NK-92 treated with Interleukin-12 subunit alpha and Interleukin-12 subunit beta, amount 100 ng/mL, for 24 hours (cell line): ENCODE measurements at regions not wholly inside any gene's neighbourhood (a gene's known extent, or its start where the extent isn't known, plus 50 kb on each side); places are given as distances from the start of the nearest gene placed in this dataset.
"Not testable (repeated sequence)": the region's sequence is repeated elsewhere in the genome, so short reads cannot be mapped to it uniquely, and the experiment has no call there.

ENCODE experiments used
- DNase-seq: peaks from one replicate; lab custom pipeline; 2025; lab: John Stamatoyannopoulos, UW

DNA sequence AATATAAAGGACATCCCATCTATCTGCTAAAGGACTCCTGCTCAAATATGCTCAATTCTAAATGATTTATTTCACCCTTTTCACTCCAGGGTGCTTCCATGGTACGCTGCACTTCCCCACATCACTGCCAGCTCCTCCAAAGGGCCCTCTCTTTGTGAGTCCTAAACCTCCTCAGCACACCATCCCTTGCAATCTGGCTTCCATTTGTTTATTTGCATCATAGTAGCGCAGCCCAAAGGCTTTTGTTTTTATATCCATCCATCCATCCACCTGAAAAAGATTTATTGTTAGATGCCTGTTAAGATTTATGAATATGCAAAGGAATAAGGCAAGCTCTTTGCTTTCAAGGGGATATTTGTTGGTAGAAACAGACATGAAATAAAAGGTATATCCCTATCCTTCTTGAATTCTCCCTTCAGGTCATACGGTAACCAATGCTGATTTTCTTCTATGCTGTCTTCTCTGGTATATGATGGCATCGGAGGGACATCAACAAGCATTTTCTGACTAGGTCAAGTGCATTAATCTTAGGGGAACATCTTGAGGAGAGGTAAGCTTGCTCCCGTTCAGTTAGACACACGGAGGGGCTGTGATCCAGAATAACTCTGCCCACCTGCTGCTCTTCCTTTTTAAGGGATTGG is 397.6 kb downstream of the LIG4 start:
- DNase-seq = no peak

DNA sequence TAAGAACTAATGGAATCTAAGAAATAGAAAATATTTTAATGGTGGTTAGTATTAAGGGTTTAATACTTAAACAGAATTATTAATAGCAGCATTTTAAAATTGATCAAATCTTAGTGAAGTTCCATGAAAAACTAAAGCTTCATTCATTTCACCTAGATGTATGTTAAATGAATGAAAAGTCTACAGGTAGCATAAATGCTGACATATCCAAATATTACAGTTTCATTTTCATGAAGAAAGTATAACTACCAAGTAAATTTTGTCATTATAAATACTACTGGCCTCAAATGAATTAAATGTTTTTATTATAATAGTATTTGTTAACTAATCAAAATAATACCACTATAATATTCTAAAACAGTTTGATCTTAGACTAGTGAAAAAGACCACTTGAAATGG is 403.3 kb downstream of the LIG4 start:
- no peak for DNase-seq

- no peak for DNase-seq
Observed at GRCh38 chr13:107811233-107812013, 403.9 kb downstream of the LIG4 start.

- DNase-seq = no peak
Observed at GRCh38 chr13:107809125-107809524, 406.2 kb downstream of the LIG4 start.

- no peak for DNase-seq
Observed at GRCh38 chr13:107808389-107808788, 406.9 kb downstream of the LIG4 start.

DNA sequence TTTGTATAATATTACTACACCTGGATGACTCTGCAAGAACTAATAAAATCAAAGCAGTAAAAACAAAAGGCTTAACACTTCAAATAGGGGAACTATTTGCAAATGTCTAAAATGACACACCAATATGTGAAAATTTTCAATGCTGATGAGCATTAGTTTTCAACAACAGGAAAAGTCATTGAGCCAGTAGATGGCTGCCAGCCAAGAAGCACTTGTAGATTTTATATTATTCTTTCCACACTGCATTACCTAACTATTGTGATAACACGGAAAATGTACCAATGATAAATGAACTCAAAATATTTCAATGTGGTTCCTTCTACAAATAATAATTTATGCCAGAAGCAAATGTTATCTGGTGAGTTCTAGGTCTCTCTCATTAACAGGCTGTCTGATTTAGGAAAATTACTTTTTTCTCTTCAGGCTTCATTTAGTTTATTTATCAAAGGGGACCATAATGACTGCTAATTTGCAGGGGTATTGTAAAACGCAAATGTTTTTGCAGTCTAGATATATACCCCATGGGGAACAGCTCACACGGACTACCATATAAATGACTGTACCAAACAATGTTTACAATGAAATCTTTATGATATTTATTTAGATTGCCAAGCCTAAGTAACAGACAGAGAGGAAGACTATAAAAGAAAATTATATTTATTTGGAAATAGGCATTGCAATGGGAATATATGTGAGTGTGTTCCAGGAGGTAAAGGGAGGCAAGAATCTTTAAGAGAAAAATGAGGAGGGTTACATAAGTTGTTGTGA is 407.8 kb downstream of the LIG4 start:
- DNase-seq = no peak

DNA sequence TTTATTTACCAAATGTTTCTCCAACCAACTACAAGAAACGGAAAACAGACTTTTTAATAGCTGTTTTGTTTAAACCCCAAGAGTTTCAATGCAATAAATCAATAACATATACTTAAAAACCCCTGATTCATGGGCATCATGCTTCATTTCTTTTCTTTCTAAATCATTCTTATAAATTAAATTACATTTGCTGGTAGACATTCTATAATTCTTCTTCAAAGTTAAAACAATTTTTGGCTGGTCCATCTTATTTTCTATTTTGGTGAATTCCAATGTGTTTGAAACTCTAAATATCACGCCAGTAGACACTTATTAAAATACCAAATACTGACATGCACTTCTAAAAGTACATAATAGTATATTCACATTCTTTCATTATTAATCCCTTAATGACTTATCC is 408.6 kb downstream of the LIG4 start:
- no peak for DNase-seq

DNA sequence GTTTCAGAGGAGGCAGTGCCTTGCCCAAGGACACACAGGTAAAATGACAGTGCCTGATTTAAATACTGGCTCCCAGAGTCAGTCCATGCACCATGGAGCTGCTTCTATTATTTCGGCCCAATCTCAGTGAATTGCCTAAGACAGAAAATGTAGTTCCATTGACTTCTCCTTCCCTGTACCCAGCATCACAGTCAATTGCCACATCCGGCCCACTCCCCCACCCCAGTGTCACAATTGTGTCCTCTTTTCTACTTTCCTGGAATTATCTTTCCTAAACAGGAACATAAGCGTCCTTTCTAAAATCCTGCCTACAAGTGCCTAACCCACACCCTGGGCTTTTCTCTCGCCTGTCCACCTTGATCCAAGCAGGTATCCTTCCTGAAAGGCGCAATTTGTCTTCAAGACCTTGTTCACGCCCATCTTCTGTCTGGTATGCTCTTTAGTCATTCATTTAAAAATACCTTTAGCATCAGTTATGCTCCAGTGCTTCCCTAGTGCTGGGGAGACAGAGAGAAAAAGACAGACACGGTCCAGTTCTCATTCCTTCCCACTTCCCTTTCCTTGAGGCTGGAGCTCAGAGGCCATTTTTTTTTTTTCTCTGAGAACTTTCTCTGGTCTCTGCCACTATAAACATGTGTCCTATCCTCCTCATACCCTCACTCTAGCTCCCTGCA is 411.4 kb downstream of the LIG4 start:
- DNase-seq = no peak

GRCh38 chr13:107801621-107802020 is 413.7 kb downstream of the LIG4 start:
- no peak for DNase-seq

DNA sequence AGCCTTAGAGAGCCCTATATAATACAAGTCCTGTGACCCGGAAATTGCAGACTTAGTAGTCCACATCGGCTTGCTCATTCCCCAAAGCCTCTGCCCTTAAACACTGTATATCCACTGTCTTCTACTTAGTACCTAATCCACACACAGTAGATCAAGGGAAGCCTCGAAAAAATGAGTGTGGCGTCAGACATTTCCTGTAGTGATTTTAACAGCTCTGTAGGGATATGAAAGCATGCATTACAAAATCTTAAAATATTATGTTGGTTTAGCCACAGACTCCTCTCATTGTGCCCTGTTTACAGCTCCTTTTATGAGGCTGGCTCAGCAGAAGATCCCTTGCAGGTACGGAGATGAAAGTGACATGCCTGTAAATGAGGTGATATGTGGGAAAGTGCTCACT is 416.3 kb downstream of the LIG4 start:
- no peak for DNase-seq

- DNase-seq = no peak
Observed at GRCh38 chr13:107790397-107790796, 424.9 kb downstream of the LIG4 start.

DNA sequence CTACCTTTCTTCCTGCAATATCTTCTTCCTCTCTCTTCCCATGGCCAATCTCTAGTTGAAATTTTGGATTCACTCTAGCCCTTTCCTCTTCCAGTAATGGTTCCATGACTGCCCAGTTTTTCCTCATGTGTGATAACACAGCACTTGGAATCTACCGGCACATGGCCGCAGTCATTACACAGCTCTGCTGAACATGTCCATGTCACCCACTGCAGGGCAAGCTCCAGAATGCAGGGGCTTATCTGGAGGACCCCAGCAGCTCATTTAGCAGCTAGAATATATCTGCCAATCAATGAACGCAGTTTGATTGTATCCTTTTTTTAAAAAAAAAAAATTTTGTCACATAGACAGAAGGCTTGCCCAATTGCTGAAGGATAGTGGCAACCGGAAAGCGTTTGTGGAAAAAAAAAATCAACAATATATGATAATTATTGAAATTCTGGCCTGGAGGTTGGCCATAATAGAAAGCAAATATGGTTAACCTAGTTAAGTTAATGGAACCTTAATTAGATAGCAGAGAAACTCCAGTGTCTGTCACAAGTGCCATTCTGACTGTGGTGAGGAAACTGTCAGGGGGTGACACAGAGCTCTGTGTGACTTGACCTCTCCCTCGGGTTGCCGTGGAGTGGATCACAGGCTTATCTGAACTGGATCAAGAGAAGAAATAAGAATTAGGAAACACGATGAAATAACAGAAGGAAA is 426.7 kb downstream of the LIG4 start:
- DNase-seq = no peak

DNA sequence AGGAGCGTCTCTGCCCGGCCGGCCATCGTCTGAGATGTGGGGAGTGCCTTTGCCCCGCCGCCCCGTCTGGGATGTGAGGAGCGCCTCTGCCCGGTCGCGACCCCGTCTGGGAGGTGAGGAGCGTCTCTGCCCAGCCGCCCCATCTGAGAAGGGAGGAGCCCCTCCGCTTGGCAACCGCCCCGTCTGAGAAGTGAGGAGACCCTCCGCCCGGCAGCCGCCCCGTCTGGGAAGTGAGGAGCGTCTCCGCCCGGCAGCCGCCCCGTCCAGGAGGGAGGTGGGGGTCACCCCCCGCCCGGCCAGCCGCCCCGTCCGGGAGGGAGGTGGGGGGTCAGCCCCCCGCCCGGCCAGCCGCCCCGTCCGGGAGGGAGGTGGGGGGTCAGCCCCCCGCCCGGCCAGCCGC is 432.7 kb downstream of the LIG4 start:
- DNase-seq = not testable (repeated sequence)

- no peak for DNase-seq
Observed at GRCh38 chr13:107778094-107778493, 437.2 kb downstream of the LIG4 start.

- DNase-seq = no peak
Observed at GRCh38 chr13:107770541-107770940, 444.8 kb downstream of the LIG4 start.

DNA sequence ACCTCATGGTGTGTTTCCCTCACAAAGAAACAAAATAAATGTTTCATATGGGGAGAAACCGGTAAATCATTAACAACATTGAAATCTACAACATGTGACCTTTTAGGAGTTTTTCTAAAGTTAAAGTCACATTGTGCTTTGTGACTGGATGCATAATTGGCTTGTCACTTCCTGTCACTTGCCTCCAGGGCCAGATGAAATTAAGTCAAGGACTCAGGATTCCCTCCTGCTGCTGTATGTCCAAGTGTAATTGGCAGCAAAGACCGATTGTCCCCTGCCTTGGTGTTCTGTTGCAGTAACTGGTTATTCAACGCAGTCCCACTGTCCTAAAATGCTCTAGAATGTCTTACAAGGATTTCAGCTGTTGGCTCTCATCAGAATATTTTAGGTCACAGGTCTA is 448.2 kb downstream of the LIG4 start:
- no peak for DNase-seq

GRCh38 chr13:107765724-107766401 is 449.5 kb downstream of the LIG4 start:
- no peak for DNase-seq

DNA sequence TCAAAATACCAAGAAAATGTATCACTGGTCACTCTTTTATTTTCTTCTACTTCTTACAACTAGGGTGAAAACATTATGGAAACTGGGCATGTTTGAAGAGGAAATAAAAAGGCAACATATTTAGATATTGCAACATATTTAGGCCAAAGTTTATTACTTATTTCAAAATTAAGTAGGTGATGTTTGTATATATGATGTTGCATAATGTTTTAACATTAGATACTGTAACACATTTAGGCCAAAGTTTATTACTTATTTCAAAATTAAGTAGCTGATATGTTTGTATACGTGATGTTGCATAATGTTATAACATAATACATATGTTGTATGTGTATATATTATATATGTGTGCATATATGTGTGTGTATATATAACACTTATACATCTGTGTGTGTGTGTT is 451.3 kb downstream of the LIG4 start:
- no peak for DNase-seq

- DNase-seq = no peak
Observed at GRCh38 chr13:107753748-107754147, 461.6 kb downstream of the LIG4 start.

DNA sequence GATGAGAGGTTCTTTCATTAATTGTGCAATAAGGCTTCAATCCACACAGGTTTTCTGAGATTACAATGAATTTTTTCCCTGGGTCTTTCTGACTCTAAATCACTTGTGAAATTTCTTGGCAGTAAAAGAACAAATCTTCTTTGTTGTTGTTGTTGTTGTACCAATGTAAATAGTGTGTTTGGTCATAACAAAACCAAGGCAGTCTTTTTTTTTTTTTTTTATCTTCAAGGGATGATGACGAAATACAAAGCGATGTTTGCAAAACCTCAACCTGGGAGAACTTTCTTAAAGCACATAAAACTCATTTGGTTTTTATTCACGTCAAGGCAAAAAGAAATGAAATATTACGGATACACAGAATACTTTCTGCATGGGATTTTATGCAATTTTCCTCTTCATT is 462.0 kb downstream of the LIG4 start:
- DNase-seq = no peak

DNA sequence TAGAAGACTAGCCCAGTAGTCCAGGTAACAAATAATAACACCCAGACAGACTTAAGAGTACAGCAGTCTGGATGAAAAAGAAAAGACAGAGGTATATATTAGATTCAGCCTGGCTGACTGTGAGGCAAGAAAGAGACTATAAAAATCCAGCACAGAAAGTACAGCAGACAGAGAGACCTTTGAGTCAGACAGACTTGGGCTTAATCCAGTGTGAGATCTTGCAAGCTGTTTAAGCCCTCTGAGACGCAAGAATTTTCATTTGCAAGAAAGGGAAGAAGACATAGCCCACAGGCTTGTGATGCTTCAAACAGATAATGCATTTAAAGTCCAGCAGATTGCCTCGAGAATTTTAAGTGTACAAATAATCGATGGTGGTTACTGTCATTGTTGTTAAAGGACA is 471.4 kb downstream of the LIG4 start:
- no peak for DNase-seq
